ENCODE measurements at regions not wholly inside any gene's neighbourhood (a gene's known extent, or its start where the extent isn't known, plus 50 kb on each side); places are given as distances from the start of the nearest gene placed in this dataset.

DNA sequence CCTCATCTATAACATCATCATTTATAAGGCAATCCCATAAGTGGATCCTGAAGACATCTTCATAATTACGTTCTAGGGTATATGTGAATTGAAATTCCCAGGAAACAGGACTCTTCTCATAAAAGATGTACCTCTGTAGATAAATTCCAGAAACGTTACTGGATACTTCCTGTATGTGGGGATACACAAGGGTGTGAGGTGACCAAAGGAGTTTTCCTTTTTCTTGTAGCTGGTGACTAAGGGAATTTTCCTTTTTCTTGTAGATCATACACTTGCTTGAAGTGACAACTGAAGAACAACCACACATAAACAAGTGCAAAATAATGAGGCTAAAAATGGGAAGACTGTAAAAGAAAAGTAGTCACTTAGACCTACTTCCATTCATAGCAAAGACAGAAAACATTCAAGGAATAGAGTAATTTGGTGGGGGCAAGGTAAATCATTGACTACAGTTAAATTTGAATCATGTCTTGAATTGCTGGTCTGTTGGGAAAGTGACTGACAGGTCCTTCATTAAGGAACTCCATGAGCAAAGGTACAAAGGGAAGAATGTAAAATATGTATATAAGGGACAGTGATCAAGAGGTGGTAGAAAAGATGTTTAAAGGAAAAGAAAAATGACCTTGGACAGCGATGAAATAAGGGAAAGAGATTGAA is 53.2 kb upstream of the UBE2E3 start:
- 100% methylated on average over 1 of the region's 3 CpGs for WGBS (ENCODE audit: insufficient coverage)
- Histone ChIP-seq H3K27ac (ENCODE audit: low read length) (no peak overlapping the region), H3K4me3 (ENCODE audit: control insufficient read depth in 1 of 2, extremely low read depth in 1 of 2, low read length in 1 of 2) (no peak overlapping the region), H3K36me3 (ENCODE audit: control insufficient read depth in 2 of 2, extremely low read depth in 1 of 2, insufficient read depth in 1 of 2, low read length in 1 of 2) (no peaks in the 10 kb centered on the region), H3K4me1 (ENCODE audit: control insufficient read depth in 1 of 2, extremely low read depth in 1 of 2, insufficient read depth in 2 of 2, low read length in 2 of 2) (no peaks in the 10 kb centered on the region), H3K9me3 (no peaks in the 10 kb centered on the region), H3K27me3 (replicated peaks in 1 of 2; ENCODE audit: control insufficient read depth in 2 of 2, extremely low read depth in 1 of 2, insufficient read depth in 2 of 2, low read length in 1 of 2) (no peaks in the 10 kb centered on the region)
- no peaks in the 10 kb centered on the region for H3K9me3 Mint-ChIP-seq
- DNase-seq (no peak), ATAC-seq (replicated peaks in 1 of 4) (no peak)
- H3K4me1 Mint-ChIP-seq = no peaks in the 10 kb centered on the region
- POLR2A ChIA-PET = no interaction called here
- H3K27me3 Mint-ChIP-seq = peaks cover 0 to 2% of the 10 kb centered on the region in 2 donors
- no peaks in the 10 kb centered on the region for H3K36me3 Mint-ChIP-seq
- CTCF ChIA-PET = no interaction called here
- no peak overlapping the region for H3K4me3 Mint-ChIP-seq
- no peak overlapping the region for H3K27ac Mint-ChIP-seq

DNA sequence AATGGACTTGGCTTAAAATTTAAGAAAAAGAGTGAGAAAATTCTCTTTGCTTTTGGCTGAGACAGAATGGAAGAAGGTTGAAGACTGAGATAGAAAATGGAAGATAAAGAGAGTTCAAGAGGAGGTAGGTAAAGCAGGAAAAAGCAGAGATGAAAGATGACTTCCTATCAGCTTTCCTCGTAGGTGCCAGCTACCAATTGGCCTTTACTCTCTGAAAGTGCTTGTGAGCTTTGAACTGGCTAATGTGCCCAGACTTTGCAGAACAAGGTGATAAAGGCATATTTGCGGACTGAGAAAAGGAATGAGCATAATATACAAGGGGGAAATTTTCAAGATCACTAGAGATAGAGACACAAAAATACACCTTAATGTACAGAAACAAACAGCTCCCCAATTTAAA is 54.7 kb upstream of the UBE2E3 start:
- H3K9me3 ChIP-seq = no peaks in the 10 kb centered on the region
- ChIA-PET POLR2A (no interaction called here), CTCF (no interaction called here)
- H3K4me1 Mint-ChIP-seq = no peaks in the 10 kb centered on the region
- no peaks in the 10 kb centered on the region for H3K36me3 ChIP-seq (ENCODE audit: control insufficient read depth in 2 of 2, extremely low read depth in 1 of 2, insufficient read depth in 1 of 2, low read length in 1 of 2)
- H3K27me3 Mint-ChIP-seq = peaks cover 0 to 2% of the 10 kb centered on the region in 2 donors
- H3K9me3 Mint-ChIP-seq = no peaks in the 10 kb centered on the region
- no peak for ATAC-seq (replicated peaks in 1 of 4)
- H3K27me3 ChIP-seq (replicated peaks in 1 of 2; ENCODE audit: control insufficient read depth in 2 of 2, extremely low read depth in 1 of 2, insufficient read depth in 2 of 2, low read length in 1 of 2) = no peaks in the 10 kb centered on the region
- no peaks in the 10 kb centered on the region for H3K4me1 ChIP-seq (ENCODE audit: control insufficient read depth in 1 of 2, extremely low read depth in 1 of 2, insufficient read depth in 2 of 2, low read length in 2 of 2)
- DNase-seq = no peak
- no peak overlapping the region for H3K27ac Mint-ChIP-seq
- H3K27ac ChIP-seq (ENCODE audit: low read length) = no peak overlapping the region
- no peak overlapping the region for H3K4me3 Mint-ChIP-seq
- no peaks in the 10 kb centered on the region for H3K36me3 Mint-ChIP-seq
- H3K4me3 ChIP-seq (ENCODE audit: control insufficient read depth in 1 of 2, extremely low read depth in 1 of 2, low read length in 1 of 2) = no peak overlapping the region
- WGBS (ENCODE audit: insufficient coverage) = no CpG with 5 or more reads among the region's 2 CpGs

DNA sequence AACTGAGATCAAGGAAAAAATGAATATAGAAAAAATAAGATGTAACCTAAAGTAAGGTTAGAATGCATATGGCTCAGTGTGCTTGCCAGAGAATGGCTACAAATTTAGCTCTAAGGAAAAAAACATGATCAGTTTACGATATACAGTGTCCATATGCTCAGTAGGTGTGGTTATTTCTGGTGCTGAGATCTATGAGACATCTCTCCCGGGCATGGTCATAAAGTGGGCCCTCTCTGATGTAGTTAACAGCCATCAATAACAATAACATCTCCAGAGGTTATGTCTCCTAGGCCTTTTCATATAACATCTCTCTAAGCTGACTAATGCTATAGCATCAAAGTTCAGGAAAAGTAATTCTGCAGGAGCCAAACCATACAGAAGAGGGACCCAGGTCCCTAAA is 56.3 kb upstream of the UBE2E3 start:
- H3K36me3 ChIP-seq (ENCODE audit: control insufficient read depth in 2 of 2, extremely low read depth in 1 of 2, insufficient read depth in 1 of 2, low read length in 1 of 2) = no peaks in the 10 kb centered on the region
- Mint-ChIP-seq H3K27ac (no peak overlapping the region), H3K27me3 (peaks cover 3 to 7% of the 10 kb centered on the region in 2 donors), H3K4me3 (no peak overlapping the region), H3K9me3 (no peaks in the 10 kb centered on the region), H3K36me3 (no peaks in the 10 kb centered on the region), H3K4me1 (no peaks in the 10 kb centered on the region)
- CTCF ChIA-PET = no interaction called here
- ATAC-seq (replicated peaks in 1 of 4) = no peak
- H3K4me1 ChIP-seq (ENCODE audit: control insufficient read depth in 1 of 2, extremely low read depth in 1 of 2, insufficient read depth in 2 of 2, low read length in 2 of 2) = no peaks in the 10 kb centered on the region
- no peak overlapping the region for H3K27ac ChIP-seq (ENCODE audit: low read length)
- no peak overlapping the region for H3K4me3 ChIP-seq (ENCODE audit: control insufficient read depth in 1 of 2, extremely low read depth in 1 of 2, low read length in 1 of 2)
- peaks cover 0 to 5% of the 10 kb centered on the region in 2 experiments for H3K27me3 ChIP-seq (replicated peaks in 1 of 2; ENCODE audit: control insufficient read depth in 2 of 2, extremely low read depth in 1 of 2, insufficient read depth in 2 of 2, low read length in 1 of 2)
- POLR2A ChIA-PET = no interaction called here
- WGBS (ENCODE audit: insufficient coverage) = no CpG with 5 or more reads among the region's 2 CpGs
- no peaks in the 10 kb centered on the region for H3K9me3 ChIP-seq
- DNase-seq = no peak

DNA sequence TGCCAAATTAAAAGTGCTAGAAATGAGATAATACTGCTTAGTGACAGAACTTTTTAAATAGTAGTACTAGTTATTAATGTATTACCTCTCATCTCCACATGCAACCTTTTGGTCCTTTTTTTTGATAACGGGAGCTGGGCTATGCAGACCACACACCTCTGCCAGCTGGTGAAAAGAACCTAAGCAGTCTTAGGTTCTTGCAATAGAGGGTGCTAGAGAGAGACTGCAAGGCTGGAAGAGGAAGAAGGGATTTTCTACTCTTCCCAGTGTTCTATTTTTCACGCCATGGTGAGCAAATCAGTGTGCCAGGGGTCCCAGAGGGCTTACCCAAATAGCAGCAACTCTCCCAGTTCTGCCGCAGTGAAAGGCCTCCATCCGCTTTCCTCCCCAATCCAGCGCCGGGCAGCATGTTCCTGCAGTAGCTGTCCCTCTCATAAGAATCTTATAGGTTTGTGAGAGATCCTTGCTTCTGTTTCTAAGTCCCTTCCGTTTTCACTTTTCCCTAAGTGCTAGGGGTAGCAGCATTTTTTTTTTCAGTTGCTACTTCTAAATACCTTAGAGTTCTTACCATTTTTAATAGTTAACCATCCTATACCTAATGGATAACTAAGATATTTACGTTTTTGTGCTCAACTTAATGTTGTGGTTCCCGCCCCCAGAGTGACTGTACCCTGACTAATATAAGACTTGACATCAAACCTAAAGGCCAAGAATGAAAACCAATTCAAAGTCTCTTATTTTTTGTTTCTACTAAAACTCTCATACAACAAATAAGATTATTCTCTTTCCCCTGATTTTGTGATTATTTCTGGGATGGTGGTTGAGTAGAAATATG is 69.4 kb upstream of the UBE2E3 start:
- H3K4me3 ChIP-seq (ENCODE audit: control insufficient read depth in 1 of 2, extremely low read depth in 1 of 2, low read length in 1 of 2) = no peak overlapping the region
- H3K36me3 ChIP-seq (ENCODE audit: control insufficient read depth in 2 of 2, extremely low read depth in 1 of 2, insufficient read depth in 1 of 2, low read length in 1 of 2) = no peaks in the 10 kb centered on the region
- 100% methylated on average over 1 of the region's 9 CpGs for WGBS (ENCODE audit: insufficient coverage)
- H3K27me3 Mint-ChIP-seq = peaks cover 16 to 28% of the 10 kb centered on the region in 2 donors
- DNase-seq (no peak), ATAC-seq (replicated peaks in 1 of 4) (no peak)
- ChIA-PET CTCF (no interaction called here), POLR2A (no interaction called here)
- no peaks in the 10 kb centered on the region for H3K36me3 Mint-ChIP-seq
- no peak overlapping the region for H3K27ac Mint-ChIP-seq
- H3K27me3 ChIP-seq (replicated peaks in 1 of 2; ENCODE audit: control insufficient read depth in 2 of 2, extremely low read depth in 1 of 2, insufficient read depth in 2 of 2, low read length in 1 of 2) = no peaks in the 10 kb centered on the region
- H3K27ac ChIP-seq (ENCODE audit: low read length) = no peak overlapping the region
- H3K4me1 ChIP-seq (ENCODE audit: control insufficient read depth in 1 of 2, extremely low read depth in 1 of 2, insufficient read depth in 2 of 2, low read length in 2 of 2) = no peaks in the 10 kb centered on the region
- no peaks in the 10 kb centered on the region for H3K4me1 Mint-ChIP-seq
- no peaks in the 10 kb centered on the region for H3K9me3 ChIP-seq
- H3K4me3 Mint-ChIP-seq = no peak overlapping the region
- H3K9me3 Mint-ChIP-seq = no peaks in the 10 kb centered on the region

DNA sequence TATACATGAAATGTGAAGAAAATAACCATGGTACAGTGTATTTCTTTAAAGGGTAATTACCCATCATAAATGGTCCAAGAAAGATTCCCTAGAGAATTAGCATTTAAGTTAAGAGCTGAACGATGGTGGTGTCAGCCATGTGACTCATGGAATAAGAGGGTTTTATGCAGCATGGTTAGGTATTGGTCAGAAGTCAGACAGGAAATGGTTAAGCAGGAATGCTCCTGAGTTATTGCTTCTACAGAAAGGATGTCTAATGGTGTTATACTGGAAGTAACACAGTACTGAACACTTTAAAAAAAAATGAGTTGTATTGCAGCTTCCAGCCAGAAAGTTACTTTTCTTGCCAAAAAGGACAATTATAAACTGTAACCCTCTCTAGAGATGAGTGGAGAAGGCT is 72.7 kb upstream of the UBE2E3 start:
- peaks cover 13 to 24% of the 10 kb centered on the region in 2 donors for H3K27me3 Mint-ChIP-seq
- Histone ChIP-seq H3K9me3 (no peaks in the 10 kb centered on the region), H3K27ac (ENCODE audit: low read length) (no peak overlapping the region), H3K4me3 (ENCODE audit: control insufficient read depth in 1 of 2, extremely low read depth in 1 of 2, low read length in 1 of 2) (no peak overlapping the region), H3K27me3 (replicated peaks in 1 of 2; ENCODE audit: control insufficient read depth in 2 of 2, extremely low read depth in 1 of 2, insufficient read depth in 2 of 2, low read length in 1 of 2) (no peaks in the 10 kb centered on the region), H3K36me3 (ENCODE audit: control insufficient read depth in 2 of 2, extremely low read depth in 1 of 2, insufficient read depth in 1 of 2, low read length in 1 of 2) (no peaks in the 10 kb centered on the region), H3K4me1 (ENCODE audit: control insufficient read depth in 1 of 2, extremely low read depth in 1 of 2, insufficient read depth in 2 of 2, low read length in 2 of 2) (no peaks in the 10 kb centered on the region)
- H3K9me3 Mint-ChIP-seq = no peaks in the 10 kb centered on the region
- H3K36me3 Mint-ChIP-seq = no peaks in the 10 kb centered on the region
- ChIA-PET CTCF (no interaction called here), POLR2A (no interaction called here)
- H3K27ac Mint-ChIP-seq = no peak overlapping the region
- no peak for ATAC-seq (replicated peaks in 1 of 4)
- DNase-seq = no peak
- 60% methylated on average over 1 of the region's 1 CpG for WGBS (ENCODE audit: insufficient coverage)
- H3K4me1 Mint-ChIP-seq = no peaks in the 10 kb centered on the region
- no peak overlapping the region for H3K4me3 Mint-ChIP-seq

DNA sequence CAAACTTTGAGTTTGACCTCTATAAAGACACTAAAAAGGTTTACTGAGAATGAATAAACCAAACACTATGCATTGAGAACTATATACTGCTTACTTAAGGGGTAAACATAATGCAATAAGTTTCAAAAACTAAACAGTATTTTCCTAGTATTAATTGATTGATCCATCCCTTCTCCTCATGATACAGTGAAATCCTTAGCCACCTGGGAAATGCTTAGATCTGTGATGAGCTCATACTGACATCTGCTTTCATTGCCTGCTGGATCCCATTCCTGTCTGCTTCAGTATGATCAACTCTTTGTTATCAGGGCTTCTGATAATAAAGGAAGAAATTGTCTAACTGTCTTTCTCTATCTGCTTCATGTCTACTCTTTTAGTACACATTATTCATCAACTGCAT is 74.9 kb upstream of the UBE2E3 start:
- Mint-ChIP-seq H3K36me3 (no peaks in the 10 kb centered on the region), H3K4me3 (no peak overlapping the region), H3K4me1 (no peaks in the 10 kb centered on the region), H3K27me3 (peaks cover 21% of the 10 kb centered on the region in 2 donors), H3K27ac (no peak overlapping the region), H3K9me3 (no peaks in the 10 kb centered on the region)
- H3K36me3 ChIP-seq (ENCODE audit: control insufficient read depth in 2 of 2, extremely low read depth in 1 of 2, insufficient read depth in 1 of 2, low read length in 1 of 2) = no peaks in the 10 kb centered on the region
- no peak overlapping the region for H3K27ac ChIP-seq (ENCODE audit: low read length)
- no peak overlapping the region for H3K4me3 ChIP-seq (ENCODE audit: control insufficient read depth in 1 of 2, extremely low read depth in 1 of 2, low read length in 1 of 2)
- no peak for ATAC-seq (replicated peaks in 1 of 4)
- POLR2A ChIA-PET = no interaction called here
- CTCF ChIA-PET = interaction anchor here in 1 of 2 donors (0.5 kb wide), 1 partner anchor 147 kb away, joined by 4 read pairs; no protein-coding TSS in a partner anchor
- no peak for DNase-seq
- H3K27me3 ChIP-seq (replicated peaks in 1 of 2; ENCODE audit: control insufficient read depth in 2 of 2, extremely low read depth in 1 of 2, insufficient read depth in 2 of 2, low read length in 1 of 2) = no peaks in the 10 kb centered on the region
- no peaks in the 10 kb centered on the region for H3K4me1 ChIP-seq (ENCODE audit: control insufficient read depth in 1 of 2, extremely low read depth in 1 of 2, insufficient read depth in 2 of 2, low read length in 2 of 2)
- no peaks in the 10 kb centered on the region for H3K9me3 ChIP-seq
